NCI-H774 (cell line): ENCODE measurements at regions not wholly inside any gene's neighbourhood (a gene's known extent, or its start where the extent isn't known, plus 50 kb on each side); places are given as distances from the start of the nearest gene placed in this dataset.
"Not testable (repeated sequence)": the region's sequence is repeated elsewhere in the genome, so short reads cannot be mapped to it uniquely, and the experiment has no call there.

Source experiments
- DNase-seq: peaks from one replicate; lab custom pipeline; 2025; lab: John Stamatoyannopoulos, UW

- no peak for DNase-seq
These were observed 470.9 kb upstream of the API5 start for GRCh38 chr11:42840860-42841259.

GRCh38 chr11:42841556-42841955 lies 470.2 kb upstream of the API5 start:
- DNase-seq, result no peak

- no peak for DNase-seq
These were observed 462.4 kb upstream of the API5 start for GRCh38 chr11:42849362-42849761.

- no peak for DNase-seq
These were observed 454.5 kb upstream of the API5 start for GRCh38 chr11:42857344-42857743.

GRCh38 chr11:42870480-42870879 lies 441.3 kb upstream of the API5 start:
- no peak for DNase-seq

- not testable (repeated sequence) for DNase-seq
These were observed 437.9 kb upstream of the API5 start for GRCh38 chr11:42873800-42874405.

GRCh38 chr11:42881335-42881734 lies 430.5 kb upstream of the API5 start:
- DNase-seq, result not testable (repeated sequence)

- no peak for DNase-seq
These were observed 421.0 kb upstream of the API5 start for GRCh38 chr11:42890773-42891172.

GRCh38 chr11:42901084-42901483 lies 410.7 kb upstream of the API5 start:
- no peak for DNase-seq

GRCh38 chr11:42906226-42906625 lies 405.6 kb upstream of the API5 start:
- DNase-seq, result no peak

GRCh38 chr11:42913731-42914130 lies 398.1 kb upstream of the API5 start:
- DNase-seq, result no peak

- DNase-seq, result no peak
These were observed 388.1 kb upstream of the API5 start for GRCh38 chr11:42923651-42924050.

GRCh38 chr11:42925916-42926315 lies 385.9 kb upstream of the API5 start:
- DNase-seq, result no peak

- DNase-seq, result no peak
These were observed 364.4 kb upstream of the API5 start for GRCh38 chr11:42947405-42947804.

- DNase-seq, result not testable (repeated sequence)
These were observed 361.9 kb upstream of the API5 start for GRCh38 chr11:42949738-42950376.

GRCh38 chr11:42951266-42951665 lies 360.5 kb upstream of the API5 start:
- DNase-seq, result no peak

GRCh38 chr11:42957831-42958230 lies 354.0 kb upstream of the API5 start:
- no peak for DNase-seq

GRCh38 chr11:42958635-42959034 lies 353.2 kb upstream of the API5 start:
- no peak for DNase-seq

GRCh38 chr11:42960521-42961088 lies 351.2 kb upstream of the API5 start:
- DNase-seq, result no peak

GRCh38 chr11:42967653-42968052 lies 344.1 kb upstream of the API5 start:
- DNase-seq, result no peak

GRCh38 chr11:42972741-42973140 lies 339.1 kb upstream of the API5 start:
- no peak for DNase-seq

- DNase-seq, result no peak
These were observed 337.2 kb upstream of the API5 start for GRCh38 chr11:42974510-42975179.

- DNase-seq, result no peak
These were observed 336.6 kb upstream of the API5 start for GRCh38 chr11:42975180-42975529.
